Liver (tissue), 7 donors: ENCODE measurements at regions not wholly inside any gene's neighbourhood (a gene's known extent, or its start where the extent isn't known, plus 50 kb on each side); places are given as distances from the start of the nearest gene placed in this dataset.

Experiments used
- DNase-seq: peaks from one replicate; pipeline ENCODE4 v3.0.0-alpha.2; 2017; ENCODE audit warnings: low spot score
- H3K27ac ChIP-seq, 2 donors: one replicate each; pipeline ENCODE4 v1.7.0; 2013; ENCODE audit warnings: inconsistent platforms in 2 of 2, low read length in 2 of 2, control low read depth in 1 of 2, low read depth in 1 of 2, mild to moderate bottlenecking in 1 of 2
- H3K27me3 ChIP-seq, 4 donors: one replicate each; pipeline versions ENCODE4 v1.6.1 to v1.7.0; 2013; ENCODE audit warnings: low read length in 3 of 4, inconsistent platforms in 1 of 4, mild to moderate bottlenecking in 1 of 4, moderate library complexity in 1 of 4; ENCODE audit not compliant: control insufficient read depth in 4 of 4, insufficient read depth in 4 of 4
- H3K36me3 ChIP-seq, 4 donors: one replicate each; pipeline versions ENCODE4 v1.6.1 to v1.7.0; 2013; ENCODE audit warnings: low read length in 3 of 4, mild to moderate bottlenecking in 3 of 4, low read depth in 1 of 4, moderate library complexity in 1 of 4; ENCODE audit not compliant: control insufficient read depth in 4 of 4, insufficient read depth in 3 of 4
- H3K4me1 ChIP-seq, 4 donors: one replicate each; pipeline versions ENCODE4 v1.6.1 to v1.7.0; 2013; ENCODE audit warnings: low read length in 3 of 4, mild to moderate bottlenecking in 3 of 4, moderate library complexity in 1 of 4; ENCODE audit not compliant: control insufficient read depth in 4 of 4, insufficient read depth in 4 of 4
- H3K4me3 ChIP-seq, 3 donors: one replicate each; pipeline versions ENCODE4 v1.6.1 to v1.7.0; 2013; ENCODE audit warnings: low read length in 3 of 3, control low read depth in 1 of 3, low read depth in 1 of 3, mild to moderate bottlenecking in 1 of 3
- H3K9ac ChIP-seq, 2 donors: one replicate each; pipeline ENCODE4 v1.7.0; 2013; ENCODE audit warnings: low read length in 2 of 2, mild to moderate bottlenecking in 2 of 2, moderate library complexity in 2 of 2, control low read depth in 1 of 2, low read depth in 1 of 2
- H3K9me3 ChIP-seq, 4 donors: one replicate each; pipeline versions ENCODE4 v1.6.1 to v1.7.0; 2013; ENCODE audit warnings: low read length in 3 of 4; ENCODE audit not compliant: control insufficient read depth in 4 of 4
- EGR1 ChIP-seq, 2 donors: IDR thresholded peaks; 2 replicates each; pipeline ENCODE4 v1.6.1; 2016 to 2018; ENCODE audit warnings: antibody characterized with exemption in 2 of 2, low read depth in 2 of 2
- FOXA1 ChIP-seq: IDR thresholded peaks from 2 replicates; pipeline ENCODE4 v1.6.1; 2016; ENCODE audit warnings: antibody characterized with exemption
- FOXA2 ChIP-seq: IDR thresholded peaks from 2 replicates; pipeline ENCODE4 v1.6.1; 2016; ENCODE audit warnings: antibody characterized with exemption
- GABPA ChIP-seq, 2 donors: IDR thresholded peaks in 1 of 2; conservative IDR thresholded peaks in 1 of 2; 2 replicates each; pipeline ENCODE4 v1.6.1; 2016; ENCODE audit warnings: antibody characterized with exemption in 2 of 2, mild to moderate bottlenecking in 1 of 2, moderate library complexity in 1 of 2
- HNF4G ChIP-seq: IDR thresholded peaks from 2 replicates; pipeline ENCODE4 v1.6.1; 2016; ENCODE audit warnings: antibody characterized with exemption
- JUND ChIP-seq, 2 donors: IDR thresholded peaks; 2 replicates each; pipeline ENCODE4 v1.6.1; 2016; ENCODE audit warnings: antibody characterized with exemption in 2 of 2
- MAX ChIP-seq: IDR thresholded peaks from 2 replicates; pipeline ENCODE4 v1.6.1; 2016; ENCODE audit warnings: antibody characterized with exemption
- NR2F2 ChIP-seq: IDR thresholded peaks from 2 replicates; pipeline ENCODE4 v1.6.1; 2016; ENCODE audit warnings: antibody characterized with exemption
- RXRA ChIP-seq, 2 donors: IDR thresholded peaks; 2 replicates each; pipeline ENCODE4 v1.6.1; 2017 to 2018; ENCODE audit warnings: antibody characterized with exemption in 2 of 2, mild to moderate bottlenecking in 1 of 2
- TAF1 ChIP-seq: conservative IDR thresholded peaks from 2 replicates; pipeline ENCODE4 v1.6.1; 2016; ENCODE audit warnings: antibody characterized with exemption, mild to moderate bottlenecking
- YY1 ChIP-seq: IDR thresholded peaks from 2 replicates; pipeline ENCODE4 v1.6.1; 2016; ENCODE audit warnings: antibody characterized with exemption, mild to moderate bottlenecking
- ZBTB33 ChIP-seq: IDR thresholded peaks from 2 replicates; pipeline ENCODE4 v1.6.1; 2016; ENCODE audit warnings: antibody characterized with exemption
- WGBS: extraction: QIAGEN DNeasy Blood & Tissue Kit; methylation state at CpG from one replicate; pipeline ENCODE4 v1.1.7; 2013; 5-methylcytosine and 5-hydroxymethylcytosine counted together
- TF ChIP-seq, protein P1 (sequence below): IDR thresholded peaks from 2 replicates; pipeline ENCODE4 v1.6.1; 2016; ENCODE audit warnings: antibody characterized with exemption
- TF ChIP-seq, protein P2 (sequence below): IDR thresholded peaks from 2 replicates; pipeline ENCODE4 v1.6.1; 2016; ENCODE audit warnings: antibody characterized with exemption, mild to moderate bottlenecking
- donor health status: healthy.
- donor health status: healthy.
- donor health status: healthy.
- donor health status: healthy.

DNA sequence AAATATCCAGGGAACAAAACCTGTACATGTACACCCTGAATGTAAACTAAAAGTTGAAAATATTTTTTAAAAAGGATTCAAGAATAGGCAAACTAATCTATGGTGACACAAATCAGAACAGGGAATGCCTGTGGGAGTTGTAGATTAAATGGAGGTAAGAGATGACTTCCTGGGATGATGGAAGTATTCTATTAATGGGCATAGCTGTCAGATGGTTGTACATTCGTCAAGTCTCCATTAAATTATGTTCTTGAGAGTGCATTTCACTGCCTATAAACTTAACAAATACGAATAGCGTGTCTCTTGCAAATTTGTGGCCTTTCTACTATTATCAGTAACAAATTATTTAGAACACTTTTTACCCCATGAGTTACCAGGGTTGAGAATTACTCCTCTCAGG is 207.0 kb downstream of the HNMT start:
- Histone ChIP-seq H3K9ac (no peak overlapping the region), H3K27ac (no peak overlapping the region), H3K27me3 (no peaks in the 10 kb centered on the region), H3K4me1 (no peaks in the 10 kb centered on the region), H3K4me3 (no peak overlapping the region), H3K9me3 (no peaks in the 10 kb centered on the region), H3K36me3 (no peaks in the 10 kb centered on the region)
- DNase-seq: no peak
- TF ChIP-seq, protein P1, sequence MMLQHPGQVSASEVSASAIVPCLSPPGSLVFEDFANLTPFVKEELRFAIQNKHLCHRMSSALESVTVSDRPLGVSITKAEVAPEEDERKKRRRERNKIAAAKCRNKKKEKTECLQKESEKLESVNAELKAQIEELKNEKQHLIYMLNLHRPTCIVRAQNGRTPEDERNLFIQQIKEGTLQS: no peak
- TF ChIP-seq YY1: no peak
- no peak for TF ChIP-seq ZBTB33
- TF ChIP-seq, protein P2, sequence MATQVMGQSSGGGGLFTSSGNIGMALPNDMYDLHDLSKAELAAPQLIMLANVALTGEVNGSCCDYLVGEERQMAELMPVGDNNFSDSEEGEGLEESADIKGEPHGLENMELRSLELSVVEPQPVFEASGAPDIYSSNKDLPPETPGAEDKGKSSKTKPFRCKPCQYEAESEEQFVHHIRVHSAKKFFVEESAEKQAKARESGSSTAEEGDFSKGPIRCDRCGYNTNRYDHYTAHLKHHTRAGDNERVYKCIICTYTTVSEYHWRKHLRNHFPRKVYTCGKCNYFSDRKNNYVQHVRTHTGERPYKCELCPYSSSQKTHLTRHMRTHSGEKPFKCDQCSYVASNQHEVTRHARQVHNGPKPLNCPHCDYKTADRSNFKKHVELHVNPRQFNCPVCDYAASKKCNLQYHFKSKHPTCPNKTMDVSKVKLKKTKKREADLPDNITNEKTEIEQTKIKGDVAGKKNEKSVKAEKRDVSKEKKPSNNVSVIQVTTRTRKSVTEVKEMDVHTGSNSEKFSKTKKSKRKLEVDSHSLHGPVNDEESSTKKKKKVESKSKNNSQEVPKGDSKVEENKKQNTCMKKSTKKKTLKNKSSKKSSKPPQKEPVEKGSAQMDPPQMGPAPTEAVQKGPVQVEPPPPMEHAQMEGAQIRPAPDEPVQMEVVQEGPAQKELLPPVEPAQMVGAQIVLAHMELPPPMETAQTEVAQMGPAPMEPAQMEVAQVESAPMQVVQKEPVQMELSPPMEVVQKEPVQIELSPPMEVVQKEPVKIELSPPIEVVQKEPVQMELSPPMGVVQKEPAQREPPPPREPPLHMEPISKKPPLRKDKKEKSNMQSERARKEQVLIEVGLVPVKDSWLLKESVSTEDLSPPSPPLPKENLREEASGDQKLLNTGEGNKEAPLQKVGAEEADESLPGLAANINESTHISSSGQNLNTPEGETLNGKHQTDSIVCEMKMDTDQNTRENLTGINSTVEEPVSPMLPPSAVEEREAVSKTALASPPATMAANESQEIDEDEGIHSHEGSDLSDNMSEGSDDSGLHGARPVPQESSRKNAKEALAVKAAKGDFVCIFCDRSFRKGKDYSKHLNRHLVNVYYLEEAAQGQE: no peak
- no peak for TF ChIP-seq MAX
- no peak for TF ChIP-seq HNF4G
- no peak for TF ChIP-seq EGR1 (IDR thresholded peaks at IDR 0.05; ENCODE audit: low read depth in 2 of 2)
- no peak for TF ChIP-seq GABPA (IDR thresholded peaks at IDR 0.05 in 1 of 2, conservative IDR thresholded peaks at IDR 0.05 in 1 of 2)
- TF ChIP-seq FOXA1: no peak
- 64% methylated on average over 3 of the region's 3 CpGs for WGBS

- Histone ChIP-seq H3K9me3 (no peaks in the 10 kb centered on the region), H3K4me1 (peaks cover 0 to 2% (median 0%) of the 10 kb centered on the region in 4 donors), H3K4me3 (no peak overlapping the region), H3K27ac (no peak overlapping the region), H3K9ac (no peak overlapping the region), H3K36me3 (no peaks in the 10 kb centered on the region), H3K27me3 (no peaks in the 10 kb centered on the region)
- TF ChIP-seq RXRA (IDR thresholded peaks at IDR 0.05) (no peak), EGR1 (IDR thresholded peaks at IDR 0.05; ENCODE audit: low read depth in 2 of 2) (no peak), TAF1 (no peak)
- WGBS: 94% methylated on average over 2 of the region's 2 CpGs
- DNase-seq: no peak
These were observed 210.8 kb downstream of the HNMT start for GRCh38 chr2:138175066-138175465.

- Histone ChIP-seq H3K27me3 (no peaks in the 10 kb centered on the region), H3K9me3 (no peaks in the 10 kb centered on the region), H3K4me3 (no peak overlapping the region), H3K36me3 (no peaks in the 10 kb centered on the region), H3K4me1 (peaks cover 0 to 2% (median 0%) of the 10 kb centered on the region in 4 donors), H3K27ac (no peak overlapping the region), H3K9ac (no peak overlapping the region)
- no peak for DNase-seq
- 74% methylated on average over 5 of the region's 5 CpGs for WGBS
- no peak for TF ChIP-seq JUND (IDR thresholded peaks at IDR 0.05)
- TF ChIP-seq FOXA1: no peak
- no peak for TF ChIP-seq YY1
- TF ChIP-seq MAX: no peak
- no peak for TF ChIP-seq FOXA2
- TF ChIP-seq, protein P1: no peak
- TF ChIP-seq TAF1: no peak
- no peak for TF ChIP-seq NR2F2
- no peak for TF ChIP-seq RXRA (IDR thresholded peaks at IDR 0.05)
- TF ChIP-seq, protein P2: no peak
These were observed 212.7 kb downstream of the HNMT start for GRCh38 chr2:138176862-138177439.
